Central memory CD8-positive, alpha-beta T cell (primary cell): ENCODE measurements at regions not wholly inside any gene's neighbourhood (a gene's known extent, or its start where the extent isn't known, plus 50 kb on each side); places are given as distances from the start of the nearest gene placed in this dataset.

Source experiments
- ATAC-seq: fragments of 150-1000 bp; cut with Tn5 transposase; replicated peaks from 2 replicates; pipeline ENCODE4 v1.10.0; 2022; ENCODE audit warnings: mild to moderate bottlenecking, moderate FRiP score, moderate number of reproducible peaks; ENCODE audit not compliant: poor library complexity, severe bottlenecking; ENCODE audit errors: extremely low read depth
- DNase-seq, 2 donors: peaks; one replicate each; pipeline ENCODE4 v3.0.0; 2021; ENCODE audit warnings: low spot score in 2 of 2
- H3K27ac Mint-ChIP-seq: one replicate; pipeline ENCODE4 v1.8.0; 2022; ENCODE audit warnings: low read depth, mild to moderate bottlenecking, moderate library complexity, mixed read lengths
- H3K27me3 Mint-ChIP-seq: one replicate; pipeline ENCODE4 v1.8.0; 2022; ENCODE audit warnings: mixed read lengths
- H3K36me3 Mint-ChIP-seq: one replicate; pipeline ENCODE4 v1.8.0; 2022; ENCODE audit warnings: mild to moderate bottlenecking, moderate library complexity, mixed read lengths; ENCODE audit not compliant: insufficient read depth
- H3K4me1 Mint-ChIP-seq: one replicate; pipeline ENCODE4 v1.8.0; 2022; ENCODE audit warnings: mixed read lengths
- H3K4me3 Mint-ChIP-seq: one replicate; pipeline ENCODE4 v1.8.0; 2022; ENCODE audit warnings: mild to moderate bottlenecking, moderate library complexity, mixed read lengths
- H3K9me3 Mint-ChIP-seq: one replicate; pipeline ENCODE4 v1.8.0; 2022; ENCODE audit warnings: mixed read lengths

DNA sequence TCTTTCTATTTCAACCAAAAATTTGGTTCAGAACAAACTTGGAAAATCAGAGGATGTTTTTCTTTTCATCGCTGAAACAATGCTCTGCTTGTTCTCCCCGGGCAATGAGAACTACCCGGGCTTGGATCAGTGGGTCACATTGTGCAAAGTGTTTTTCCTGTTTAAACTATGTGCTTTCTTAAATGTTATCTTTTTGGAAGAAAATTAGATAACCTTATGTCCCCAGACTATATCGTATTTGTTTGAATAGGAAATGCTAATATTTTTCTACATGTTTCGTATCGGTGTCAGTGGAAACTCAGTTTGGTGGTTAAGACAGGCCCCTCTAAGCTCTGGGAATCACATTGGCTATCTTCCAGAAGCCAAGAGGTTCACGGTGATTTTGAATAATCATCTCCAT lies 319.5 kb upstream of the NFE2L3 start:
- no peak overlapping the region for H3K4me3 Mint-ChIP-seq
- H3K27ac Mint-ChIP-seq = no peak overlapping the region
- no peaks in the 10 kb centered on the region for H3K9me3 Mint-ChIP-seq
- ATAC-seq (no peak), DNase-seq (no peak)
- no peaks in the 10 kb centered on the region for H3K4me1 Mint-ChIP-seq
- H3K27me3 Mint-ChIP-seq = peaks cover 47% of the 10 kb centered on the region
- no peaks in the 10 kb centered on the region for H3K36me3 Mint-ChIP-seq

DNA sequence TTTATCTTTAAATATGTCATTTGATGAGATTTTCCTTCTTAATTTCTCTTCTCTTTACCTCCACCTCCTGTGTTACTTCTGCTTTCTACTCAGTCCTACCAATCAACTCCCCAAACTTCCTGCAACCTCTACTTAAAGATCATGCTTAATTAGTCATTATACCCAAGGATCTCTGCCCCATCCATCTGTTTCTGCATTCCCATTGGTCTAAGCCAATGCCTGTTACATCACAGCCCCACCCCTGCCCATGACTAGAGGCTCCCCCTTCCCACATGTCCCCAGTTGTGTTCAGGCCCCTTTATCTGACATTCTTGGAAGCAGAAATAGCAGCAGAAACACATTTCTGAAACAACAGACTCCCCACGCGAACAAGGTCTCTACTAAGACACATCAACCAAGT lies 319.1 kb upstream of the NFE2L3 start:
- no peak for DNase-seq
- Mint-ChIP-seq H3K4me3 (no peak overlapping the region), H3K27ac (no peak overlapping the region), H3K36me3 (no peaks in the 10 kb centered on the region), H3K4me1 (no peaks in the 10 kb centered on the region), H3K9me3 (no peaks in the 10 kb centered on the region), H3K27me3 (peaks cover 47% of the 10 kb centered on the region)
- ATAC-seq = no peak

DNA sequence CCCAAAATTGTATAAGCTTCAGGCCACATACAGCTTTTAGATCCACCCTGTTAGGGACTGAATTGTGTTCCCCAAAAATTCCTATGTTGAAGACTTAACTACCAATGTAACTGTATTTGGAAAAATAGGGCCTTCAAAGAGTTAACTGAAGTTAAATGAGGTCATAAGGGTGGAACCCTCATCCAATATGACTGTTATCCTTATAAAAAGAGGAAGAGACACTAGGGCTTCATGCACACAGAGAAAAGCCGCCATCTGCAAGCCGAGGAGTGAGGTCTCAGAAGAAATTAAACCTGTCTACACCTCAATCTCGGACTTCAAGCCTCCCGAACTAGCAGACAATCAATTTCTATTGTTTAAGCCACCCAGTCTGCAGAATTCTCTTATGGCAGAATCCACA lies 317.9 kb upstream of the NFE2L3 start:
- Mint-ChIP-seq H3K4me1 (no peaks in the 10 kb centered on the region), H3K27ac (no peak overlapping the region), H3K36me3 (no peaks in the 10 kb centered on the region), H3K9me3 (no peaks in the 10 kb centered on the region), H3K27me3 (peaks cover 52% of the 10 kb centered on the region), H3K4me3 (no peak overlapping the region)
- DNase-seq = no peak
- ATAC-seq = no peak

DNA sequence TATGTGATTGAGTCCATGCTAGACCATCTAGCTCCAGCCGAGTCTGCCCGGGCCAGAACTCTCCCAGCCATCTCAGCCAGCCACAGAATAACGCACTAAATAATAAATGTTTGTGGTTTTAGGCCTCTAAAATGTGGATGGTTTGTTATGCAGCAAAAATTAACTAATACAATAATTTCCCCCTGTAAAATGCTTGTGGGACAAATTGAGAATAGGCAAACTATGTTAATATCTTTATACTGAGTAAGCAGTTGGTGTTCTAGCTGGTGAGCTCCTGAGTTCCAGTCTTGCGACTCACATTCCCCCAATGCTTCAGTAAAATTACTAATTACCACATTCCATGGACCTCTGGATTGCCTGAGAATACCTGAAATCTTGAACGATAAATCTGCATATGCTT lies 316.8 kb upstream of the NFE2L3 start:
- no peak for DNase-seq
- H3K4me1 Mint-ChIP-seq = no peaks in the 10 kb centered on the region

DNA sequence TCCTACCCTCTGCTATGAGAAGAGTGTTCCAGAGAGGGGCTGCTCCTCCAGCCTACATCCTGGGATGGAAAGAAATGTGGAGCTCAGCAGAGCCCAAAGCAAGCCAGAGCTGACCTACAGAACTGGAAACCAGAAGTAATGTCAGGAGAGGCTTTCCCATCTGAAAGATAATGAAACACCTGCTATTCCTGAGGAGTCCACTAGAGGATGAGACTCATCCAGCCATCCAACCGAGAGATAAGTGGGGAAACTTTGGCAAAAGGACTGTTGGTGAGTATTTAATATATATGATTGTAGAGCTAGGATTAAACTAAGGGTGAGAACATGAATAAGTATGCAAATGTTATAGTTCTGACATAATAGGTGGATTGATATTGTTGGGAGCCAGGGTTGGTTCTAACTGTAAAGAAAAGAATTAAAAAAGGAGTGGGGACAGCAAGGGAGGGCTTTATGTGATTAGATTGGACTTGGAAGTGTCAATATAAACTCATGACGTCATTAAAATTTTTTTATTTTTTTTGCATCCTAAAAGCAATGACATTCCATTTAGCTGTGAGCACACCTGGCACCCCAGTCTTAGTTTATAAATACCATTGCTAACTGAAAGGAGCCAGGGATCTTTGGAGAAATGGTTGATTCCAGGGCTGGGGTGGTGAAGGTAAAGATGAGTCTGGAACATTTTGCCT lies 312.8 kb upstream of the NFE2L3 start:
- ATAC-seq = no peak
- H3K27ac Mint-ChIP-seq = no peak overlapping the region
- no peak overlapping the region for H3K4me3 Mint-ChIP-seq
- H3K27me3 Mint-ChIP-seq = peaks cover 48% of the 10 kb centered on the region
- H3K4me1 Mint-ChIP-seq = no peaks in the 10 kb centered on the region
- no peaks in the 10 kb centered on the region for H3K36me3 Mint-ChIP-seq
- no peak for DNase-seq
- H3K9me3 Mint-ChIP-seq = no peaks in the 10 kb centered on the region

More for the DNA sequence above, 316.8 kb upstream of the NFE2L3 start:
- Mint-ChIP-seq H3K9me3 (no peaks in the 10 kb centered on the region), H3K36me3 (no peaks in the 10 kb centered on the region), H3K4me3 (no peak overlapping the region), H3K27me3 (peaks cover 57% of the 10 kb centered on the region), H3K27ac (no peak overlapping the region)
- no peak for ATAC-seq

DNA sequence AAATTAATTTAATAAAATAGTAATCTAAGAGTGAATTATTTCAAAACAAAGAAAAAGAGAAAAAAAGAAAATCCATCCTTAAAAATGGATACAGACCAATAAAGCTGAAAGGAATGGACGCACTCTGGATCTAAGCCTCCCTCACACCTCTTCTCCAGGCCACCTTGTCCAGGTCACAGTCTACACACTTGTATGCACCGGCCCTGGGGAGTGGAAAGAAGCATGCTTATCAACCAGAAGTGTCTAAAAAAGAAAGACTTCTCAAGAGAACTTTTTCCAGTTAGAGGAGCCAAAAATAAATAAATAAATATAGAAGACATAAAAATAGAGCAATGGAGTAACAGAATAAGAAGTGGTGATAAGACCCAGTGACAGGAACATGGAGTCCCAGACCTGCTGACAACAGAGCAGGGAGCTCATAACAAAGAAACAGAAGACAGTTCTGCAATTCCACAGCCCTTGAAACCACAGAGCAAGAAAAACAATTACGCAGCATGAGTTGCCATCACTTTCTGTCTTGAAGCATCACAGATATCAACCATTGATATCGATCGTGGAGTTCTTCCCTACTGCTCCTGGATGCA lies 311.7 kb upstream of the NFE2L3 start:
- no peak overlapping the region for H3K27ac Mint-ChIP-seq
- no peaks in the 10 kb centered on the region for H3K9me3 Mint-ChIP-seq
- DNase-seq (no peak), ATAC-seq (no peak)
- no peaks in the 10 kb centered on the region for H3K4me1 Mint-ChIP-seq
- no peak overlapping the region for H3K4me3 Mint-ChIP-seq
- peaks cover 49% of the 10 kb centered on the region for H3K27me3 Mint-ChIP-seq
- H3K36me3 Mint-ChIP-seq = no peaks in the 10 kb centered on the region

DNA sequence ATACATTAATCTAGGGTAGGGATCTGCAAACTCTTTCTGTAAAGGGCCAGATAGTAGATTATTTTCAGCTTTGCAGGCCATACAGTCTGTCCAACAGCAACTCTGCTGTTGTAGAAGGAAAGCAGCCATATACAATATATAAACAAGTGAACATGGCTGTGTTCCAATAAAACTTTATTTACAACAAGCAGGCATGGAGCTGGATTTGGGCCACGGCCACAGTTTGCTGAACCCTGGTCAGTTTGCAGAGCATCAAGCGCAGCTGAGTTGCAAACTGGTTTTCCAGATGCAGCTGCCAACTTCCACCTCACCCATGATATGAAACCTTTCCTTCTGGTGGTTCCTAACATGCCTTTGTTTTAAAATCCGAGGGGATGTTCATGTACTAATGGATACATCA lies 310.4 kb upstream of the NFE2L3 start:
- DNase-seq (no peak), ATAC-seq (no peak)
- no peaks in the 10 kb centered on the region for H3K9me3 Mint-ChIP-seq
- peaks cover 57% of the 10 kb centered on the region for H3K27me3 Mint-ChIP-seq
- no peaks in the 10 kb centered on the region for H3K4me1 Mint-ChIP-seq
- H3K36me3 Mint-ChIP-seq = no peaks in the 10 kb centered on the region
- no peak overlapping the region for H3K4me3 Mint-ChIP-seq
- H3K27ac Mint-ChIP-seq = no peak overlapping the region

DNA sequence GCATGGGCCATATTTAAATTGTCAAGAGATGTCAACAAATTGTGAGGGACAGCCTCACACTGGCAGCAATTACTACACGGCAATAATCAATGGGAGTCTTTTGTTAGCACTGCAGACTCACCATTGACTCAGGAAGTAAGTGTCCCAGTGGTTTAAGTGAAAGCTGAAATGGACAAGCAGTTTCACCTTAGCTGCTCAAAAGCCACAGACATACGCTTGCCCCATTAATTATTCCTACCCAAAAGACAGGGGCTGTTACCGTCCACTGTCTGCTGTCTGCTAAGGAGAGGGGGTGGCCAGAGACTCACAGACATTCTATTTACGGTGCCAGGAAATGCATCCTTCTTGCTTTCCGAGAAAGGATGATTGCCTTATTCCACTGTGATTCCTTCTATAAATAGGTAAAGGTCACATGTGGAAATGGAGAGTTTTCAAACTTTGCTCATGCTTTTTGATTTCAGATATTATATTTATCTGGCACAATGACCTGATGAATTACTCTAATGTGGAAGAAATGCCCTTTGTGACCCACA lies 309.7 kb upstream of the NFE2L3 start:
- peaks cover 57% of the 10 kb centered on the region for H3K27me3 Mint-ChIP-seq
- H3K9me3 Mint-ChIP-seq = no peaks in the 10 kb centered on the region
- no peaks in the 10 kb centered on the region for H3K4me1 Mint-ChIP-seq
- ATAC-seq (no peak), DNase-seq (no peak)
- no peak overlapping the region for H3K4me3 Mint-ChIP-seq
- no peaks in the 10 kb centered on the region for H3K36me3 Mint-ChIP-seq
- H3K27ac Mint-ChIP-seq = no peak overlapping the region

DNA sequence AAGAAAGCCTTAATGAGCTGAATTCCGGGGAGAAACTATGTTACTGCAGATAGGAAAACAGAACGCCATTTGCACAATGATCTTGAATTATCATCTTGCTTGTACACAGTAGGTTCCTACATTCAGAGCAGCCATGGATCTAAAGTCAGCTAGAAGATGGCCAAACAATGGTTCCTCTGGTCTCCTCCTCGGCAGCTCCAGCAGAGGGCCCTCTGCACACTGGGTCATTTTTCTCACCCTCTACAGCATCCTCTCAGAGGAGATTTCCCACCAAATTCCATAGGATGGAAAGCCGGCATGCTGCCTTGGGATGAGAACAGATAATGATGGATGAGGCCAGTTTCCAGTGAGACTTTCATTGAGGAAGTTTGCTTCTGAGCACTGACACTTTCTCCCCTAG lies 308.5 kb upstream of the NFE2L3 start:
- no peak overlapping the region for H3K27ac Mint-ChIP-seq
- no peak overlapping the region for H3K4me3 Mint-ChIP-seq
- DNase-seq = no peak
- H3K9me3 Mint-ChIP-seq = no peaks in the 10 kb centered on the region
- no peak for ATAC-seq
- H3K36me3 Mint-ChIP-seq = no peaks in the 10 kb centered on the region
- H3K4me1 Mint-ChIP-seq = no peaks in the 10 kb centered on the region
- peaks cover 57% of the 10 kb centered on the region for H3K27me3 Mint-ChIP-seq

DNA sequence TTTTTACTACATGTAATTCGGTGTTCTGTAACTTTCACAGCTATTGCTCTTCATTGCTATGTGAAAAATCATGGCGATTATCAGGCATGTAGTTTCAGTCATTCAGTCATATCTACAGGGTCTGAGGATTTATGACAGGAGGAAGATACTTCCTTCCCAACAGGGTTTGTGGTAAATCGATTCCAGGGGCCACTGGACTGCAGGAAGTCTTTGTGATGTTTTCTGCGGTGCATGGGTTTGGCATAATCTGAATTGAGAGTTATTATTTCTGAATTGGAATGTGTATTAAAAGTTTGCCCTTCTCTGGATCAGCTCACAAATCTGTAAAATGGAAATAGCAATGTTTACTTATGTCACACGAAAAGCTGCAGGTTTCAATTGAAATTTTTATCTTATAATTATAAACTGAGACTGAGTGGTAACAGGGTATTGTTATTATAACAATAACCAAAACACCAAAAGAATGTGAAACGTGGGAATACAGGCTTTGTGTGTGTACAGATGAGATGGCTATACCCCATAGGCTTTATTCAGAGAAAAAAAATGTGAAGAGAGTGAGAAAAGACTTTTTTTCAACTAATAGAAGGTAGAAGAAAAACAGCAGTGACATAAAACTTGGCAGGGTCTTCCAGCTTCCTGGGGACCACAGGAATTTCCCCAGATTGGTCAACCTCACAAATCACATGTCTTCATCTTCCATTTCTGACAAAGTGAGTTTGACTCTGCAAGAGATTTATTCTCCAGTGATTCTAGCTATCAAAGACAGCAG lies 307.7 kb upstream of the NFE2L3 start:
- no peak overlapping the region for H3K4me3 Mint-ChIP-seq
- H3K27me3 Mint-ChIP-seq = peaks cover 58% of the 10 kb centered on the region
- no peak for ATAC-seq
- DNase-seq = no peak
- H3K4me1 Mint-ChIP-seq = no peaks in the 10 kb centered on the region
- no peak overlapping the region for H3K27ac Mint-ChIP-seq
- H3K9me3 Mint-ChIP-seq = no peaks in the 10 kb centered on the region
- no peaks in the 10 kb centered on the region for H3K36me3 Mint-ChIP-seq

DNA sequence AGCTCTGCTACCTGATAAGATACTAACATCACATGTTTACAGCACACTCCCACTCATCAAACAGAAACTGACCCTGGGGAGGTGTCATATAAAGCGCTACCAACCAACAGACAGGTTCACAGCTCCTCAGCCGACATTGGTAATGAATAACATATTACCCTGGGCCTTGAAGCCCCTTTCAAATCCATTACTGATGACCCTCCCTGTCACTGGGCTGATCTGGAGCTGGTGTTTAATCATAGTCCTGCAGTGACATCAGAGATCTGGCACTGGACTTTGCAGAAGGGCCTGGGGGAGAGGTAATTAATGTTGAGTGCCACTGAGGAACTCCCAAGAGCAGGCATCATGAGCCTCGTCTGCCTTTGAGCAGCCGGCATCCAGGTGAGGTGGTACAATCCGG lies 306.5 kb upstream of the NFE2L3 start:
- H3K27ac Mint-ChIP-seq = no peak overlapping the region
- H3K4me3 Mint-ChIP-seq = no peak overlapping the region
- H3K36me3 Mint-ChIP-seq = no peaks in the 10 kb centered on the region
- no peaks in the 10 kb centered on the region for H3K4me1 Mint-ChIP-seq
- no peaks in the 10 kb centered on the region for H3K9me3 Mint-ChIP-seq
- peaks cover 66% of the 10 kb centered on the region for H3K27me3 Mint-ChIP-seq
- DNase-seq (no peak), ATAC-seq (no peak)

DNA sequence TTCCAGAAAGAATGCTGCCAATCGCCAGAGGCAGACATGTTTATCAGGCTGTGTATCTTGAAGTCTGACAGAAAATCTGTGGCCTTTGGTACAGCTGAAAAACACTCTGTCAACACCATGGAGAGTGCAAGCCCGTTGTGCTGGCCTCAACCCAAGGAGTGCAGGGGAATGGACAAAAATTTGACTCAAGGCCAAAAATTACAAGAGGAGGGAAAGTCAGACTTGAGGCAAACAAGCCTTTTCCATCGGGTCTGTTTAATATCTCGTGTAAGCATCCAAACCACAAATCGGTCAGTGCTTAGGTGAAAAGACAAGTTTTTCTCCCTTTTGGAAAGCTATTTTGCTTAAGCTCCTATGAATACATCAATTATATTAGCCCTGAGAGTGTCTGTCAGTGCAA lies 305.3 kb upstream of the NFE2L3 start:
- ATAC-seq (no peak), DNase-seq (no peak)
- no peaks in the 10 kb centered on the region for H3K9me3 Mint-ChIP-seq

More for the DNA sequence above, 305.3 kb upstream of the NFE2L3 start:
- peaks cover 78% of the 10 kb centered on the region for H3K27me3 Mint-ChIP-seq
- peaks cover 1% of the 10 kb centered on the region for H3K36me3 Mint-ChIP-seq
- peaks cover 3% of the 10 kb centered on the region for H3K4me1 Mint-ChIP-seq
- no peak overlapping the region for H3K27ac Mint-ChIP-seq
- no peak overlapping the region for H3K4me3 Mint-ChIP-seq
